ENCODE measurements at regions not wholly inside any gene's neighbourhood (a gene's known extent, or its start where the extent isn't known, plus 50 kb on each side); places are given as distances from the start of the nearest gene placed in this dataset.

DNA sequence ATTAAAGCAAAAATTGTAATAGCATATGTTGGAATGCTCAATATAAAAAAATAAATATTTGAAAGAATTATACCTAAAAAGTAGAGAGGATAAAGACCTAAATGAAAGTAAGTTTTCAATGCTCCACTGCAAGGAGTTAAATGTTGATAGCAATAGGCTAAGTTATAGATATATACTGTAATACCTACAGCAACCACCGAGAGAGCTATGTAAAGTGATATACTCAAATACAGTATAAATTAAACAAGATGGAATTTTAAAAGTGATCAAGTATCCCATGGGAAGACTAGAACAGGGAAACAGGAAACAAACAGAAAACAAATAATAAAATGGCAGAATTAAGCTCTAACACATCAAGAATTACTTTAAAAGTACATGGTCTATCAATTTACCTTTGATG, 73.9 kb downstream of the CASP3 start:
- DNase-seq: no peak

DNA sequence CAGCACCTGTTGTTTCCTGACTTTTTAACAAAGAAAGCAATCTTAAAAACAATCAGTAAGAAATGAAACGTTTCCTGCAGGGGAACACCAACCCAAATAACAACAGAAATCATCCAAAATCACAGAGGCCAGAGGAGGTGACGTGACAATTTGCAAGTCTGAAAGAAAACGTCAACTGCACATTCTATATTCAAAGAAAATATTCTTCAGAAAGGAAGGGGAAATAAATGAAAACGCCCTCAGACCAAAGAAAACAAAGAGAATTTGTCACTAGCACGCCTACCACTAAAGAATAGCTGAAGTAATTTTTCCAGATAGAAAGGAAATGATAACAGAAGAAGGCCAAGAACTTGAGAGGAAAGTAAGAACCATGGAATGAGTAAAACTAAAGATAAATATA, 74.4 kb downstream of the CASP3 start:
- no peak for DNase-seq

DNA sequence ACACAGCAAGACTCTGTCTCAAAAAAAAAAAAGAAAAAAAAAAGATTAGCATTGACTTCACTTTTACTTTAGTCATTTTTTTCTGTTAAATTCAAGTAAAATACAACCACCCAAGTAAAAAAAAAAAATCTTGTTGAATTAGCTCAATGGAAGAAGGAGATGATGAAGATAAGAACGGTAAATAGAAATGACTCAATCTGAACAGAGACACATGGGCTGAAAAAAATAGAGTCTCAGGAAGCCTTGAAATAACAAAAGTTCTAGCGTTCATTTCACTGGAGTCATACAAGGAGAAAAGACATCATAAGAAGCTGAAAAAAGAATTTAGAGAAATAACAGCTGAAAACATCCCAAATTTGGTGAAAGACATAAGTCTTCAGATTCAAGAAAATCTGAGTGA, 75.5 kb downstream of the CASP3 start:
- DNase-seq: no peak

DNA sequence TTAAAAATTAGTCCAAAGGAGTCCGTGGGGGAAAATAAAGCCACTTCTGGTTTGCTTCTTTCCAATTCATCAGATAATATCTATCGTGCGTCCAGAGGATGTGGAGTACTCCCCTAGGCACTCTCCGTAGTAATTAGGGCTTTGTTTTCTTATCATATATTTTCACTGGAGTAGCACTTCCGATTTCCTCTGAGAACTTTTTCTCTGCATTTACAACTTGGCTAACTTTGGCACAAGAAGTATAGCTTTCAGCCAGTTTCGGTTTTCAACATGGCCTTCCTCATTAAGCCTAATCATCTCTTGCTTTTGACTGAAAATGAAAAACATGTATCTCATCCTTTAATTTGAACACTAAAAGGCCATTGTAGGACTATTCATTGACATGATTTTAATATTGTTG, 80.5 kb downstream of the CASP3 start:
- no peak for DNase-seq

DNA sequence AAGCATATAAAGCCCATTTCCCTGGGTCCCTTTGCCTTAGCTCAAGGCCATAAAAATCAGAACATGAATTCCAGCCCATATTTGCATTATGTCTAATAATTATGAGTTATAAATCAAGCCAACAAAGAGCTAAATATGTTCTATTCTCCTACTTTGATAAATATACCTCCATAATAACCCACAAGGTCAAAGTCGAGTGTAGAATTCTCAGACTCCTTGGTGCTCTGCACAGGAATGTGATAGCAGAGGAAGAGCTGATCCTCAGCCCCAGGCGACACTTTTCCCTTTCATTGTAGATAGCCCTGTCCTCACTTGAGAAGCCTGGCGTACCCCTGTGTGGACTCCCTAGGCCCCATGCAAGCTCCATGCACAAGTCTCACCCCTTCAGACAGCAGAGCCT, 85.6 kb downstream of the CASP3 start:
- DNase-seq: no peak

DNA sequence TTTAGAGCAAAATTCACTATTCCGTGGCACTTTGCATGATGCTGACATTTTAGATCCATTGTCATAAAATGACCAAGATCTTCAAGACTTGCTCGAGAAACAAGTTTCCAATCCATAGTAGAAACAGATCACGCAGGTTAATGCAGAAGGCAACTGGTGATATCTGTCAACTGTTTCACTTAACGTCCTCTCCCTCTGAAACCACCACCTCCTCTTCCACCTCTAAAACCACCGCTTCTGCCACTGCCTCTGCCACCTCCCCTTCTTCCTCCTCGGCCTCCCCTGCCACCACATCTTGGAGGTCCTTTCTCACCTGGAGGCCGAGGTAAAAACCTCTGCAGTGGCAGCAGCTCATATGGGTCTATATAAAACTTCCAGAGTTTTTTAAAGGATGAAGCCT, 84.6 kb upstream of the IRF2 start:
- no peak for DNase-seq

DNA sequence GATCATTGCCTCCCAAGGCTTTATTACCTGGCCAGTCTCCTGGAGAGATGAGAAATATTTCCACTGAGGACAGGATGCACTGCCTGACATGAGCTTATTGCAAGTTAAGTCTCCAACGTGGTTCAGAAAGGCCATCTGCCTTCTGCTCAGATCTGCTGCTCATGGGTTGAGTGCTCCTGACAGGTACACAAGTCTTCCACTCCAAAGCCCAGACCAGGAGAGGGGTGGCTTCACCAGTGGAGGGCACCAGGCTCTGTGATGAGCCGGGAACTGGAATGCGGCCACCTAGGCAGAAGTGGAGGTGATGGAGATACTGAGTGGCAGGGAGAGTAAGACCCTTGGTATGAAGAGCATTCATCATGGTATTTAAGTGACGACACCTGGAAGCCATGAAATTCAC, 79.5 kb upstream of the IRF2 start:
- DNase-seq: no peak

DNA sequence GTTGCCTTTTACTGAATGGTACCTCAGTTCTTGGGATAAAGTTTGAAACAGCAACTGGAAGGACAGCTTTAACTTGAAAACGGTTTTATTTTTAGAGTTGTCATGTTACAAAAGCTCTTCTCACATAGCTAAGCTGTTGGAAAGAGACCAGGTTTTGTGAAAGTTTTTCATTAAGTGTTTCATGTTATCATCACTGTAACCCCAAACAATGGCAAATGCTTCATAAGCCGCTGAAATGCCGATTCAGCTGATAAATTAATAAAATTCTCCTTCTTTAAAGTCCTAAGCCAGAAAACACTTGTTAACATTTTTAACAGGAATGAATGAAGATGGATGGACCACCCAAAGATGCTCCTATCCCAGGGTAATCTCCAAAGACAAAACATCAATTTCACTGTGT, 76.1 kb upstream of the IRF2 start:
- no peak for DNase-seq

DNA sequence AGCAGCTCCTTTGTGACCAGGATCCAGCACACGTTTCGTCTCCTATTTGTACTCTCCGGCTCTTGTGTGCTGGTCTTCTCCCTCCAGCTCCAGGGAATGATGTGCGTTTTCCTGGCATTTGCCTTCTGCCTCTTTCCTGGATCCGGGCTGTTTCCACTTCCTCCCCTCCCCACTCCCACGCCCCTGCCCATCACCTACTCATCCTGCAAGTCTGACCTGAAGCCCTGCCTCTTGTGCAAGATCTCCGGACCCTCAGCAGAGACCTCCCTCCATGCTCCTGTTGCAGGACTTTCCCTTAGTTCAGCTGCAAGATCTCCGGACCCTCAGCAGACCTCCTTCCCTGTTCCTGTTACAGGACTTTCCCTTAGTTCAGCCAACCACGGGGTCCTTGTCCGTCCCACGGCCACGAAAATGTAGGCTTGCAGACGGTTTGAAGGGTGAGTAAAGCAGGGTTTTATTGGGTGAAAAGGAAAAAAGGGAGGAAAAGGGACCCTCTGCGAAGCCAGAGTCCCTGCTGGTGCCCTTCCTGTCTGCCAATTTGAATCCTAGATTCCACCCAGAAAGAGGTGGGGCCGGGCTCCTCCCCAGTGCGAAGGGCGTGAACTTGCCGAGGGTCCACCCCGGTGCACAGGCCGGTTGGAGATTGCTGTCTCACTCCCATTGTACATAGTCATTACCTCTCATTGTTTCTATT, 74.4 kb upstream of the IRF2 start:
- no peak for DNase-seq

DNA sequence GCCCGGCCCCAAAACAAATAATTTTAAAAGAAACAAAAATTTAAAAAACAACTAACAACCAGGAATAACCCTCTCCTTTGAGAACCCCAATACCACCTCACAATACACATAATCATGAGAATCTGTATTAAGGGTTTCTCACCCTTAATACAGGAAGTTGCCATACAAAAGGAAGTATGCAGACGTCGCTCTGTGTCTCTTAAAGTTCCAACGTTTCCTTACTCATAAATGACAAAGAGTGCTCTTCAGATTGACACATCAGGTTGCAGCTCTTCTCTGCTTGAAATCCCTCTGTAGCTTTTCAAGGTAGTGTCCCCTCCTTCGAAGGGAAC, 73.9 kb upstream of the IRF2 start:
- no peak for DNase-seq

DNA sequence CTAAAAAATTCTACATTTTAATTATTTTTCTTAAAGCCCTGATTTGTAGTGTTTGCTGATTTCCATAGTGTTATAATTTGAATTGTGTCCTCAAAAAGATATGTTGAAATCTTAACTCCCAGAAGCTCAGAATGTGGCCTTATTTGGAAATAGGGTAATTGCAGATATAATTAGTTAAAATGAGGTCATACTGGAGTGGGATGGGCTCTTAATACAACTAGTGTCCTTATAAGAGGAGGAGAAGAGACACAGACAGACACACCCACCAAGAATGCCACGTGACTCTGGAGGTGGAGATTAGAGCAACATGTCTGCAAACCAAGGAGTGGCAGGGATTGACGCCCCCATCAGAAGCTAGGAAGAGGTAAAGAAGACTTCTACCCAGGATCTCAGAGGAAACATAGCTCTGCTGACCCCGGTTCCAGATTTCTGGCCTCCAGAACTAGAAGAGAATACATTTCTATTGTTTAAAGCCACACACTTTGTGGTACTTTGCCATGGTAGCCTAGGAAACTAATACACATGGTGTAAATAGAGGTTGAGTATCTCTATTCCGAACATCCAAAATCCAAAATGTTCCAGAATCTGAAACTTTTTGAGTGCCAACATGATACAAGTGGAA, 70.5 kb upstream of the IRF2 start:
- no peak for DNase-seq

DNA sequence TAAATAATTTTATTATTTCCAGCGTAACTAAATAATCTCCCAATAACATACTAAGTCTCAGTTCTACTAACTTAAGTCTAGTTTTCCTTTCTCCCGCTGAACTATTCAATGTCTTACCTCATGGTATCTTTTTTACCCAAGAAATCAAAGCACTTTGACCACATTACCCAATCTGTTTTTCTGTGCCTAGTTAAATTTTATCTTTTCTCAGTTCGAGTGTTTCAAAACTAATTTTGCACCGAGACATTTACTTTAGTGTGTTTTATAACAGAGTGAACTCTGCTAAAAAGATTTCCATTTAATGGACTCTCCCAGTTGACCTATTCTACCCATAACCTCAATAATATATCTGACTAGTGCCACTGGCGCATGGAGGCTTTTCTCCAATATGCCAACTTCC, 67.6 kb upstream of the IRF2 start:
- DNase-seq: no peak

DNA sequence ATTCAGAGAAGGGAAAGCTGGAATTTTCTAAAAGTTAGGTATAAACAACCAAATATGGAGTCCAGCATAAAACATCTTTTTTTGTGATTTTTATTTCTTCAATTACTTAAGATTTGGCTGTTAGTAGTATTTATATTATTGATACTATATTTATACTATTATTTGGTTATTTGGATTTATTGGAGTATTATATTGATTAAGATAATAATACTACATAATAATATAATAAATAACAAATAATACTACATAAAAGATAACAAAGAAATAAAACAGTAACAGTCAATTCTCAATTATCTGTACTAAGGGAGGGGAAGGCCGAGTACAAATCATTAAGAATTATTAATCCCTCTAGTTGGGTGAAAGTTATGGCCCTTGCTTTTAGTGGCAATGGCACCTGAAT, 66.0 kb upstream of the IRF2 start:
- no peak for DNase-seq

DNA sequence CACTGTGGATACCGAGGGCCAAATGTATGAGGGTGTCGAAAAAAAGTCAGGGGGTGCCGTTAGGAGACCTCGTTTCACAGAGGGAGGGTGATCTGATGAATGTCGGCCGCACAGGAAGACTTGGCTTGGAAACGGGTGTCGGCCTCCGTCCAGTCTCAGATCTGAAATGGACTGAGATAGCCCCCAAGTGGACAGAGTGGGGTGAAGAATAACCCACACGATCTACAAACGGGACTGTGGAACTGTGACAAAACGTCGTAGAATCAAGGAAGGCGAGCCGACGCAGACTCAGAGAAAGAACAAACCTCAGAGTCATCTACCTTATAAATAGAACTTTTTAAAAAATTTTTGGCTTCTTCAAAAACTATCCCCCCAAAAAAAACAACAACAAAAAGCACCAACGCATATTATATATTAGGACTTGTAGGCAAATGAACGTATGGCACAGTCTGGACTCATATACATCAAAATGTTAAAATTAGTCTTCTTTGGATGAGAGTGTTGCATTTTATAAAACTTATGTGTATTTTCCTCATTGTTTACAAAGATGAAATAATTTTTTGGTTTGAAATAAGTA, 63.8 kb upstream of the IRF2 start:
- peak; percentile 81 for DNase-seq

DNA sequence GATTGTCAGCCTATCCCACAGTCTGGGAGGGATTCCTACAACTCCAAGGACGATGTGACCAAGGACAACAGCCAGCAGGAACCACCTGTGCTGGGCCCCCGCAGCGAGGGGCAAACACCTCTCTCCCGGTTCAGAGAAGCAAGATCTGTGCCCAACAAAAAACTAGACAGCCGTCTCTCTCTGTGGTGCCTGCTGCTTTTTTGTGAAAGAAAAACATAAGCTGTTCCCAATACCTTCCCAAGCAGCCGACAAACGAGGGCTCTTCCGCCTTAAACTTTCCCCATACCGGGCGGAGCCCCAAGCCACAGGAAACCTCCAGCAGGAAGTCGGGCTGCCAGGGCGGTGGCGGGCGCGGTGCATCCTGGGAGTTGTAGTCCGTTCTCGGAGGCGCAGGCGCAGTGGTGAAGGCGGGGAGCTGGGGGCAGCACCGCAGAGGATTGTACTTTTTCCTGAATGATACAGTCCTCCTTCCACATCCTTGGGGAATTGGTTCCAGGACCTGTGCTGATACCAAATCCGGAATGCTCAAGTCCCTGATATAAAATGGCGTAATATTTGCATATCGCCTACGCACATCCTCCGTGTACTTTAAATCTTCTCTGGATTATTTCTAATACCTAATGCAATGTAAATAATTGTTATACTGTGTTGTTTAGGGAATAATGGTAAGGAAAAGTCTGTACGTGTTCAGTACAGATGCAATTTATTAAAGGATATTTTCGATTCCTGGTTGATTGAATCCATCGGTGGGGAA, 63.1 kb upstream of the IRF2 start:
- DNase-seq: peak; percentile 98

DNA sequence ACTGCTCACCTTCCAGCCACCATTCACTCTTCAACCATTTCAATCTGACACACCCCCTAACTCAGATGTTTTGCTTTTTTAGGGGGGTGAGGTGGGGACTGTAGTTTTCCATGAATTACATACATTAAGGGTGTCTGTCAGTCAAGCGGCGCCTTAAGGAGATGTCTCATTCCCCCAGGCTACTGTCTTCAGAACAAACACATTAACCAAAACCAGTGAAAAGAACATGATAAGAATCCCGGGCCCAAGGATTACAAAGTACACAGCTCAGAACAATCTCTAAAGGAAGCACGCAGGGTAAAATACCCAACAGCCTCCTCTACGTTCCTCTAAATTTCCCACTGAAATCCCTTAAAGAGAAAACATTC, 62.5 kb upstream of the IRF2 start:
- no peak for DNase-seq

DNA sequence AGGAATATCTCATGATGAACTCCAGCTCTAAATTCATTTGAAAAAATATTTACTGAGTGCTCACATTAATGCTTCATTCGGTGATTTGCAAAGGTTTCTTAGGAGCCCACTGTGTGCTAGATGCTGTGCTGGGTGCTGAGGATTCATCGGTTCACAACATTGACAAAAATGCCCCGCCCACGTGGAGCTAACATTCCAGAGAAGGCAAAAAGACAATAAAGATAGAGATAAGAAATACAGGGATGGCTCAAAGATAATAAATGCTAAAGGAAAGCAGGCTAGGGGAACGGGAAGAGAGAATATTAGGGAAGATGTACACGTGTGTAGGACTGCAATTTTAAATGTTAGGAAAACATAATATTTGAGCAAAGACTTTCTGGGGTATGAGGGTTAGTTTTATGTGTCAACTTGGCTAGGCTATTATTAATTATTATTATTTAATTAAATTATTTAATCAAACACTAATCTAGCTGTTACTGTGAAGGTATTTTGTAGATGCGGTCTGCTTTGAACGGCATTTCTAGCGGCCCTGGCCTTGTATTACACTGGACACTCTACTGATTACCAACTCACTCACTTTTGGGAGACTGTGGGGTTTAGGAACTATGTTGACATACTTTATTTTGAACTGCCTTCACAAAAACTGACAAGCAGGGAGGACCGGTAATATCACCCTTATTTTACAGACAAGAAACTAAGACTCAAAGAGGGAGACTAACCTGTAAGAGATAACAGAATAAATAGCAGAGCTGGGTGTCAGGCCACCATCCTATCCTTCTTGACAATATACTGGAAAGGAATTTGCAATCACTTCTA, 61.9 kb upstream of the IRF2 start:
- no peak for DNase-seq

DNA sequence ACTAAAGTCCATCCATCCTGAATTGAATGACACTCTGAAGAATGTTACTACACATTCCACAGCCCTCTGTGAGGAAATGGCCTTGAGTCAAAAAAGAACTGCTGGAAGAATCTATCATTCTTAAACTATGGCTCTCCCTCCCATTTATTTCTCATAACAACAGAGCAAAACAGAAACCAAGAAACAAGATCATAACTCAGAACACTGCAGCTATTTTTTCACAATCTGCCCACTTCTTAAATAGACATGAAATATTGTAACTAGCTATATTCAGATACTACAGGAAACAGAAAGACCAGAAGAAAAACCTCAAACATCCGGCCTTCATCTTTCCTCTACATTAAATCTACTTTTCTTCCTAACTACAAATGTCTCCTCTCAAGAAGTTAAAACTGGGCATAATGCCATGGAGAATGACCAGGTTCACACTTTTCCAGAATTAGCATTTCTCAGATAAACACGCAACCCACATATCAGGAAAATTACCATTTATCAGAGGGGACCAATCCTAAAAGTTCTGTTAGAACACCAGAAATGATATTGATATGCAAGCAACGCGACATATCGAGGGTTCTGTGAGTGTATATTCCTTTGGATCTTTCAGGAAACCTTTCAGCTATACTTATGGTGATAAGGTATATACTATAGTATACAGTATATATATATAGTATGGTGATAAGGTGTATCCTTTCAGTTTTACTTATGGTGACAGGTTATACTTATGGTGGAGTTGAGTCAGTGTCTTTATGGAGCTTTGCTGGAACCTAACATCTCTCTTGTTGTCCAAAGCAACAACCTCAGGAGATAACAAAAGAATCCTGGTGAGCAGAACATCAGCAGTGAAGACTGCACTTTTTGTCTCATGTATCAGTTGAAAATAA, 60.4 kb upstream of the IRF2 start:
- no peak for DNase-seq

DNA sequence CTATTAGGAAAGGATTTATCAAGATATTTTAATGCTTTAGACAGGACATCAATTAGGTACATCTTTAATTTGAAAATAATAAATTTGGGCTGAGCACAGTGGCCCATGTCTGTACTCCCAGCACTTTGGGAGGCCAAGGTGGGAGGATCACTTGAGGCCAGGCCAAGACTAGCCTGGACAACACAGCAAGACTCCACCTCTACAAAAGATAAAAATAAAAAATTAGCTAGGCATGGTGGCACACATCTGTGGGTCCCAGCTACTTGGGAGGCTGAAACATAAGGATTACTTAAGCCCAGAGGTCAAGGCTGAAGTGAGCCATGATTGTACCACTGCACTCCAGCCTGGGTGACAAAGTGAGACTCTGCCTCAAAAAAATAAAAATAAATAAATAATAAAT, 59.6 kb upstream of the IRF2 start:
- DNase-seq: no peak

DNA sequence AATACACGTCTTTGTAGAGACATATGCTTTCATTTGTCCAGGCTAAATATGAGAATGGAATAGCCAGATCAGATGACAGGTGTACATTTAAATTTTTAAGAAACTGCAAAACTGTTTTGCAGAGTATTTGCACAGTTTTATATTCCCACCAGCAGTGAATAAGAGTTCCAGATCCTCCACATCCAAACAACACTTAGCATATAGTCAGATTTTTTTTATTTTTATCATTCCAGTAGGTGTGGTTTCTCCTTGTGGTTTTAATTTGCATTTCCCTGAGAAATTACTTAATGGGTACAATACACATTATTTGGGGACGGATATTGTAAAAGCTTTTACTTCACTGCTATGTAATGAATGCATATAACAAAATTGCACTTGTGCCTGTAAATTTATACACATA, 56.7 kb upstream of the IRF2 start:
- DNase-seq: no peak

DNA sequence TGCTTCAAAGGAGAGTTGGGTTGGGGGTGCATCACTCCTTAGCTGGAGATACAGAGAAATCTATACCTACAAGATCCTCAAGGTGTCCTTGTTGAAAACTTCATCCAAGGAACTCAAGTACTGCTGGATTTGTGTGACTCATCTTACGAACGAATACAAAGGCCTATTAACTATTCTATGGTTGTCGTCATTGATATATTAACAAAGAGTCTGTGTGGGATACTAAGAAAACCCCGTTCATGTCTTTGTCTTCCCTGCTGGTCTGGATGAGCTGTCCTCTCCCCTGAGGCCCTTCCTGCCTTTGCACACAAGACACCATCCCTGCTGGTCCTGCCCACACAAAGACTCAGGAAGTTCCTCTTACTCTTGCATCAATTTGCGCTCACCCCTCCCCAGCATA, 54.9 kb upstream of the IRF2 start:
- DNase-seq: no peak

DNA sequence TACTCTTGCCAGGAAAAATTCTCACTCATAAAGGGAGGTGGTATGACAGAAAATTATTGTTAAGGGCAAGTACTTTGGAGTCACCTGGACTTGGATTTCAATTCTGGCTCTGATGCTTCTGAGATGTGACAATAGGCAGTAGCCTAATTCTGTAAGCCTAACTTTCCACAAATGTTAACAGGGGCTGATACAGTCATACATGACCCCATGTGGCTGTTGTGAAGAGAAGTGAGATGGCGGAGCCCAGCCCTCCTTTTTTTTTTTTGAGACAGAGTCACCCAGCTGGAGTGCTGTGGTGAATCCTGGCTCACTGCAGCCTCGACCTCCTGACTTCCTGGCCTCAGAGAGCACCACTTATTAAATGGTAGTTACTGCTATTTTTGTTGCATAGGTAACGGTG, 54.4 kb upstream of the IRF2 start:
- no peak for DNase-seq
